Suprapubic skin (tissue), 4 donors: ENCODE measurements at regions not wholly inside any gene's neighbourhood (a gene's known extent, or its start where the extent isn't known, plus 50 kb on each side); places are given as distances from the start of the nearest gene placed in this dataset.

Source experiments
- DNase-seq, 2 donors: peaks; one replicate each; pipeline ENCODE4 v3.0.0-alpha.2; 2019; ENCODE audit warnings: low spot score in 2 of 2
- H3K27ac ChIP-seq: fragments of 200-600 bp; sonication (generic); one replicate; pipeline ENCODE4 v1.5.1; 2019
- H3K27me3 ChIP-seq: fragments of 200-600 bp; sonication (generic); one replicate; pipeline ENCODE4 v1.5.1; 2019
- H3K36me3 ChIP-seq: fragments of 200-600 bp; sonication (generic); one replicate; pipeline ENCODE4 v1.5.1; 2019
- H3K4me1 ChIP-seq: fragments of 200-600 bp; sonication (generic); one replicate; pipeline ENCODE4 v1.5.1; 2019
- H3K4me3 ChIP-seq: fragments of 200-600 bp; sonication (generic); one replicate; pipeline ENCODE4 v1.5.1; 2019; ENCODE audit warnings: mild to moderate bottlenecking
- H3K9me3 ChIP-seq: fragments of 200-600 bp; sonication (generic); one replicate; pipeline ENCODE4 v1.5.1; 2019
- EP300 ChIP-seq: sonication (generic); formaldehyde crosslinking; IDR thresholded peaks from one replicate; pipeline ENCODE4 v1.6.1; 2017; ENCODE audit warnings: antibody characterized with exemption
- POLR2A ChIP-seq, 2 donors: fragments of 450-650 bp; IDR thresholded peaks; one replicate each; pipeline ENCODE4 v1.6.1; 2017; ENCODE audit warnings: antibody characterized with exemption in 2 of 2, mild to moderate bottlenecking in 2 of 2, moderate library complexity in 2 of 2
- POLR2AphosphoS5 ChIP-seq, 3 donors: sonication (generic); formaldehyde crosslinking; IDR thresholded peaks; one replicate each; pipeline ENCODE4 v1.6.1; 2017; ENCODE audit warnings: antibody characterized with exemption in 3 of 3
- WGBS: methylation state at CpG from one replicate; pipeline ENCODE4 v1.1.5; 2018; 5-methylcytosine and 5-hydroxymethylcytosine counted together
- TF ChIP-seq, protein P1 (sequence below), 2 donors: fragments of 200-600 bp in 1 of 2; fragments of 450-650 bp in 1 of 2; sonication (generic) in 1 of 2; IDR thresholded peaks; one replicate each; pipeline ENCODE4 v1.5.1; 2016 to 2019; ENCODE audit warnings: antibody characterized with exemption in 2 of 2, mild to moderate bottlenecking in 1 of 2, moderate library complexity in 1 of 2

DNA sequence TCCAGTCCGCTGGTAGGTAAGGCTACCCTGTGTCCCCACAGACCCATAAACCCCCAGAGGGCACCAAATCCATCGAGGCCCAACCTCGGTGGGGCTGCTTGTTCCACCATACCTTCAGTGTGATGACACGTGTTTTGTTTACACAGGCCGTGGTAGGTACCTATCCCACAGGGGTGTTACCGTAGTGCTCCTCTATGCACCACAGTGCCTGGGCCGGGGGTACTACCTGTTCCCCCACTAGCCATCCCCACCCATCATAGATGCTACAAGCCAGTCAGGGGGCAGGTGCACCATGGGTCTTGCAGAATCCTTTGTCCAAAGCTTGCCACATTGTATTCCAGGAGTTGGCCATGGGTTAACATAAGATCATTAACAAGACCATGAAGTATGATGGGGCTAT lies 796.2 kb downstream of the EFNA5 start:
- no peak for DNase-seq
- Histone ChIP-seq H3K36me3 (no peaks in the 10 kb centered on the region), H3K4me1 (no peaks in the 10 kb centered on the region), H3K4me3 (no peak overlapping the region), H3K27me3 (no peaks in the 10 kb centered on the region), H3K27ac (no peak overlapping the region), H3K9me3 (no peaks in the 10 kb centered on the region)
- TF ChIP-seq POLR2AphosphoS5 (IDR thresholded peaks at IDR 0.05) (no peak), EP300 (no peak), POLR2A (IDR thresholded peaks at IDR 0.05) (no peak)
- TF ChIP-seq, protein P1, sequence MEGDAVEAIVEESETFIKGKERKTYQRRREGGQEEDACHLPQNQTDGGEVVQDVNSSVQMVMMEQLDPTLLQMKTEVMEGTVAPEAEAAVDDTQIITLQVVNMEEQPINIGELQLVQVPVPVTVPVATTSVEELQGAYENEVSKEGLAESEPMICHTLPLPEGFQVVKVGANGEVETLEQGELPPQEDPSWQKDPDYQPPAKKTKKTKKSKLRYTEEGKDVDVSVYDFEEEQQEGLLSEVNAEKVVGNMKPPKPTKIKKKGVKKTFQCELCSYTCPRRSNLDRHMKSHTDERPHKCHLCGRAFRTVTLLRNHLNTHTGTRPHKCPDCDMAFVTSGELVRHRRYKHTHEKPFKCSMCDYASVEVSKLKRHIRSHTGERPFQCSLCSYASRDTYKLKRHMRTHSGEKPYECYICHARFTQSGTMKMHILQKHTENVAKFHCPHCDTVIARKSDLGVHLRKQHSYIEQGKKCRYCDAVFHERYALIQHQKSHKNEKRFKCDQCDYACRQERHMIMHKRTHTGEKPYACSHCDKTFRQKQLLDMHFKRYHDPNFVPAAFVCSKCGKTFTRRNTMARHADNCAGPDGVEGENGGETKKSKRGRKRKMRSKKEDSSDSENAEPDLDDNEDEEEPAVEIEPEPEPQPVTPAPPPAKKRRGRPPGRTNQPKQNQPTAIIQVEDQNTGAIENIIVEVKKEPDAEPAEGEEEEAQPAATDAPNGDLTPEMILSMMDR (IDR thresholded peaks at IDR 0.05) = no peak
- 91% methylated on average over 7 of the region's 7 CpGs for WGBS

GRCh38 chr5:106873568-106873967 lies 797.2 kb downstream of the EFNA5 start:
- no peaks in the 10 kb centered on the region for H3K36me3 ChIP-seq
- TF ChIP-seq EP300 (no peak), POLR2A (IDR thresholded peaks at IDR 0.05) (no peak), POLR2AphosphoS5 (IDR thresholded peaks at IDR 0.05) (no peak)
- TF ChIP-seq, protein P1 (IDR thresholded peaks at IDR 0.05) = no peak
- H3K4me3 ChIP-seq = no peak overlapping the region
- H3K4me1 ChIP-seq = no peaks in the 10 kb centered on the region
- DNase-seq = peak in 1 of 2 donors; percentile 58
- no peaks in the 10 kb centered on the region for H3K27me3 ChIP-seq
- no peak overlapping the region for H3K27ac ChIP-seq
- no peaks in the 10 kb centered on the region for H3K9me3 ChIP-seq
- 66% methylated on average over 10 of the region's 12 CpGs for WGBS

DNA sequence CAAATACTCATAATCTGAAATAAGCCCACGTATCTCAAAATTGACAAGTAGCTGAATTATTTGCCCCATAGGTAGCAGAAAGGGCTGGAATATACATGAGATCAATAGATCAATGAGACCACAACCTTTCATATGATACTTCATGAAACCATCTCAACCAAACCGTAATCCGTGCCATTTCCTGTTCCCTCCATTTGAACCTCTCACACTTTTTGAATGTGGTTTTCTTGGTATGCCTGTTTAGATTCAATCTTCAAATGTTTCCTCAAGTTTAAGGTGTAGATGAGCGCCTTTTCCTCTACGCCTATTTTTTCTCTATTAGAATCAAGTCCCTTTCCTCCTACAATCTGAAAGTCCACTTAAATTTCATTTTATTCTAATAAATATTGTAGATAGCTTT lies 805.5 kb downstream of the EFNA5 start:
- Histone ChIP-seq H3K27ac (no peak overlapping the region), H3K4me1 (no peaks in the 10 kb centered on the region), H3K4me3 (no peak overlapping the region), H3K36me3 (no peaks in the 10 kb centered on the region), H3K27me3 (no peaks in the 10 kb centered on the region), H3K9me3 (no peaks in the 10 kb centered on the region)
- 93% methylated on average over 5 of the region's 5 CpGs for WGBS
- DNase-seq = no peak
- no peak for TF ChIP-seq EP300

- TF ChIP-seq POLR2A (IDR thresholded peaks at IDR 0.05) (no peak), EP300 (no peak), POLR2AphosphoS5 (IDR thresholded peaks at IDR 0.05) (no peak)
- TF ChIP-seq, protein P1 (IDR thresholded peaks at IDR 0.05) = no peak
- 51% methylated on average over 3 of the region's 3 CpGs for WGBS
Observed at GRCh38 chr5:106862450-106863193, 808.1 kb downstream of the EFNA5 start.

DNA sequence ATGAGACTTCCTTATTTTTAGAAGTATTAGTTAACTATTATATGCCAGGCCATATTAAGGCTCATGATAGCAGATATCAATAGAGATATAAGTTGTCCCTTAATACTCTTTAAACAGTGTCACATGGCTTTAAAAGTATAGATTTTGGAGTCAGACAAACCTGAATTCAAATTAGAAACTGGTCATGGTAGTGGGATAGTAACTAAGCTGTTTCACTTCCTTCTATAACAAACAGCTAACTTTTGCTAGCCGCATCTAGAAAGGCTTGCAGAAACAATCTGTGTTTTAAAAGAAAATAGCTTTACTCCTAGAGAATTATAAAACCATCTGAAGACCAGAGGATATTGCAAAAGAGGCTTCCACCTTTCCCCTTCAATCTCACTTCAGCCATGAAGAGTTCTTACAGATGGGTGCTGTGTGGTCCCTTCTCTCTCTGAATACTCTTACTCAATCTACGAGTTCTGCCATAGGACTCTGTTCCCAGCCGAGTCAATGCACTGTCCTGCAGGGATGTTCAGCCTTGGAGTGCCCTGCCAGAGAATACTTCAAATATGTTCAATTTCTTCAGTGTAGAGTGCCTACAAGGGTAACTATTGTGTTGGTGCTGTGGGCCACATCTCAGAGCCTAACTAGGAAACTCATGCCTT lies 810.2 kb downstream of the EFNA5 start:
- no peak for DNase-seq
- TF ChIP-seq, protein P1 (IDR thresholded peaks at IDR 0.05) = no peak
- TF ChIP-seq POLR2AphosphoS5 (IDR thresholded peaks at IDR 0.05) = no peak
- no peak for TF ChIP-seq POLR2A (IDR thresholded peaks at IDR 0.05)
- no peak for TF ChIP-seq EP300
- no peaks in the 10 kb centered on the region for H3K9me3 ChIP-seq
- H3K4me3 ChIP-seq = no peak overlapping the region
- 55% methylated on average over 3 of the region's 3 CpGs for WGBS
- H3K27me3 ChIP-seq = no peaks in the 10 kb centered on the region
- H3K4me1 ChIP-seq = no peaks in the 10 kb centered on the region
- H3K36me3 ChIP-seq = no peaks in the 10 kb centered on the region
- H3K27ac ChIP-seq = no peak overlapping the region

More at GRCh38 chr5:106862450-106863193, 808.1 kb downstream of the EFNA5 start:
- Histone ChIP-seq H3K4me1 (no peaks in the 10 kb centered on the region), H3K4me3 (no peak overlapping the region), H3K36me3 (no peaks in the 10 kb centered on the region), H3K27me3 (no peaks in the 10 kb centered on the region), H3K9me3 (no peaks in the 10 kb centered on the region), H3K27ac (no peak overlapping the region)
- no peak for DNase-seq
